Sigmoid colon (tissue), 6 donors: ENCODE measurements at regions not wholly inside any gene's neighbourhood (a gene's known extent, or its start where the extent isn't known, plus 50 kb on each side); places are given as distances from the start of the nearest gene placed in this dataset.
A peak's percentile ranks its signal among the peaks of the same experiment; 100 is the strongest.

ENCODE experiments used
- DNase-seq: peaks from one replicate; pipeline ENCODE4 v3.0.0-alpha.2; 2019
- H3K27ac ChIP-seq, 4 donors: fragments of 200-600 bp; sonication (generic); one replicate each; pipeline ENCODE4 v1.5.1; 2016 to 2019; ENCODE audit warnings: mild to moderate bottlenecking in 1 of 4
- H3K27me3 ChIP-seq, 3 donors: fragments of 200-600 bp; sonication (generic); one replicate each; pipeline ENCODE4 v1.5.1; 2019; ENCODE audit warnings: mild to moderate bottlenecking in 1 of 3
- H3K36me3 ChIP-seq, 4 donors: fragments of 200-600 bp; sonication (generic); one replicate each; pipeline ENCODE4 v1.5.1; 2016 to 2019
- H3K4me1 ChIP-seq, 4 donors: fragments of 200-600 bp; sonication (generic); one replicate each; pipeline ENCODE4 v1.5.1; 2017 to 2019
- H3K4me3 ChIP-seq, 4 donors: fragments of 200-600 bp; sonication (generic); one replicate each; pipeline ENCODE4 v1.5.1; 2017 to 2019; ENCODE audit warnings: mild to moderate bottlenecking in 2 of 4, moderate library complexity in 1 of 4
- H3K9me3 ChIP-seq, 4 donors: fragments of 200-600 bp in 3 of 4; sonication (generic) in 3 of 4; one replicate each; pipeline versions ENCODE4 v1.5.1 to v1.6.1; 2013 to 2019
- EP300 ChIP-seq, 4 donors: sonication (generic); formaldehyde crosslinking; IDR thresholded peaks; one replicate each; pipeline ENCODE4 v1.6.1; 2017; ENCODE audit warnings: antibody characterized with exemption in 4 of 4
- POLR2A ChIP-seq, 2 donors: fragments of 450-650 bp; IDR thresholded peaks; one replicate each; pipeline ENCODE4 v1.6.1; 2016; ENCODE audit warnings: antibody characterized with exemption in 2 of 2, mild to moderate bottlenecking in 2 of 2, moderate library complexity in 2 of 2
- POLR2AphosphoS5 ChIP-seq, 4 donors: sonication (generic); formaldehyde crosslinking; IDR thresholded peaks; one replicate each; pipeline ENCODE4 v1.6.1; 2017; ENCODE audit warnings: antibody characterized with exemption in 4 of 4
- WGBS, 2 donors: extraction: QIAGEN DNeasy Blood & Tissue Kit; methylation state at CpG; one replicate each; pipeline ENCODE4 v1.1.7; 2013; 5-methylcytosine and 5-hydroxymethylcytosine counted together
- intact Hi-C: fragments of 100-400 bp; cut with DNase I; formaldehyde crosslinking; loops from one replicate; pipeline ENCODE4 v1.15.1; 2023
- TF ChIP-seq, protein P1 (sequence below), 4 experiments: fragments of 450-650 bp in 3 of 4; fragments of 200-600 bp in 1 of 4; IDR thresholded peaks; one replicate each; pipeline ENCODE4 v1.5.1; 2016 to 2019; ENCODE audit warnings: antibody characterized with exemption in 4 of 4, mild to moderate bottlenecking in 3 of 4, moderate library complexity in 2 of 4
- donor health status: healthy with polysubstance abuse.
- donor health status: healthy.

- WGBS, 2 donors = 41 to 67% methylated on average over 6 of the region's 6 CpGs
- intact Hi-C loops = no loop called here
- peak; percentile 34 for DNase-seq
- H3K4me1 ChIP-seq = peaks cover 0 to 17% (median 8%) of the 10 kb centered on the region in 4 donors
- no peak for TF ChIP-seq POLR2AphosphoS5 (IDR thresholded peaks at IDR 0.05)
- no peak for TF ChIP-seq POLR2A (IDR thresholded peaks at IDR 0.05)
- TF ChIP-seq EP300 (IDR thresholded peaks at IDR 0.05) = no peak
- TF ChIP-seq, protein P1, sequence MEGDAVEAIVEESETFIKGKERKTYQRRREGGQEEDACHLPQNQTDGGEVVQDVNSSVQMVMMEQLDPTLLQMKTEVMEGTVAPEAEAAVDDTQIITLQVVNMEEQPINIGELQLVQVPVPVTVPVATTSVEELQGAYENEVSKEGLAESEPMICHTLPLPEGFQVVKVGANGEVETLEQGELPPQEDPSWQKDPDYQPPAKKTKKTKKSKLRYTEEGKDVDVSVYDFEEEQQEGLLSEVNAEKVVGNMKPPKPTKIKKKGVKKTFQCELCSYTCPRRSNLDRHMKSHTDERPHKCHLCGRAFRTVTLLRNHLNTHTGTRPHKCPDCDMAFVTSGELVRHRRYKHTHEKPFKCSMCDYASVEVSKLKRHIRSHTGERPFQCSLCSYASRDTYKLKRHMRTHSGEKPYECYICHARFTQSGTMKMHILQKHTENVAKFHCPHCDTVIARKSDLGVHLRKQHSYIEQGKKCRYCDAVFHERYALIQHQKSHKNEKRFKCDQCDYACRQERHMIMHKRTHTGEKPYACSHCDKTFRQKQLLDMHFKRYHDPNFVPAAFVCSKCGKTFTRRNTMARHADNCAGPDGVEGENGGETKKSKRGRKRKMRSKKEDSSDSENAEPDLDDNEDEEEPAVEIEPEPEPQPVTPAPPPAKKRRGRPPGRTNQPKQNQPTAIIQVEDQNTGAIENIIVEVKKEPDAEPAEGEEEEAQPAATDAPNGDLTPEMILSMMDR (IDR thresholded peaks at IDR 0.05) = no peak
- no peaks in the 10 kb centered on the region for H3K9me3 ChIP-seq
- H3K27me3 ChIP-seq = no peaks in the 10 kb centered on the region
- no peaks in the 10 kb centered on the region for H3K36me3 ChIP-seq
- no peak overlapping the region for H3K27ac ChIP-seq
- no peak overlapping the region for H3K4me3 ChIP-seq
Measured at GRCh38 chr5:173550641-173551040, 65.8 kb downstream of the BOD1 start.

DNA sequence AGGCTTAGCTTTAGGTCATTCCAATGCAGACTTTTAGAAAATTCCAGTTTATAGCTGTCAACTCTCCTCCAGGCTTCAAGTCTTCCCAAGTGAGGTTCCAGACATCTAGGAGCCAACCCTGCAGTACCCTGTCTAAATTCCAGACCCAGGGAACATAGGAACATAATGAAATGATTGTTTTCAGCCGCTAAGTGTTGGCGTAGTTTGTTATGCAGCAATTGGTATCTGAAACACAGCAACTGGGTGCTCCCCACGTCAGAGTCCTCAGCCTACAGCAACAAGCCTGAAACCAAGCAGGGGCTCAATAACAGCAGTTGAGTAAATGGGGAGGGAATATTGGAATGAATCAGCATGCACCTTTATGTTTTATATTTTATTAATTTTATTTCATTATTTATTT is 66.8 kb downstream of the BOD1 start:
- 84 to 88% methylated on average over 3 of the region's 3 CpGs for WGBS, 2 donors
- DNase-seq = no peak
- intact Hi-C loops = no loop called here
- H3K27me3 ChIP-seq = no peaks in the 10 kb centered on the region
- H3K27ac ChIP-seq = no peak overlapping the region
- H3K36me3 ChIP-seq = no peaks in the 10 kb centered on the region
- no peak overlapping the region for H3K4me3 ChIP-seq
- TF ChIP-seq EP300 (IDR thresholded peaks at IDR 0.05) (no peak), POLR2A (IDR thresholded peaks at IDR 0.05) (no peak), POLR2AphosphoS5 (IDR thresholded peaks at IDR 0.05) (no peak)
- TF ChIP-seq, protein P1 (IDR thresholded peaks at IDR 0.05) = no peak
- H3K4me1 ChIP-seq = peaks cover 0 to 12% (median 8%) of the 10 kb centered on the region in 4 donors
- H3K9me3 ChIP-seq = no peaks in the 10 kb centered on the region

GRCh38 chr5:173547579-173547978 is 68.9 kb downstream of the BOD1 start:
- intact Hi-C loops = no loop called here
- no peak for TF ChIP-seq POLR2A (IDR thresholded peaks at IDR 0.05)
- TF ChIP-seq EP300 (IDR thresholded peaks at IDR 0.05) = no peak
- TF ChIP-seq, protein P1 (IDR thresholded peaks at IDR 0.05) = no peak
- TF ChIP-seq POLR2AphosphoS5 (IDR thresholded peaks at IDR 0.05) = no peak
- Histone ChIP-seq H3K4me3 (no peak overlapping the region), H3K9me3 (no peaks in the 10 kb centered on the region), H3K27me3 (no peaks in the 10 kb centered on the region), H3K36me3 (no peaks in the 10 kb centered on the region), H3K27ac (no peak overlapping the region), H3K4me1 (no peaks in the 10 kb centered on the region)
- DNase-seq = no peak
- WGBS, 2 donors = 82 to 89% methylated on average over 3 of the region's 3 CpGs

DNA sequence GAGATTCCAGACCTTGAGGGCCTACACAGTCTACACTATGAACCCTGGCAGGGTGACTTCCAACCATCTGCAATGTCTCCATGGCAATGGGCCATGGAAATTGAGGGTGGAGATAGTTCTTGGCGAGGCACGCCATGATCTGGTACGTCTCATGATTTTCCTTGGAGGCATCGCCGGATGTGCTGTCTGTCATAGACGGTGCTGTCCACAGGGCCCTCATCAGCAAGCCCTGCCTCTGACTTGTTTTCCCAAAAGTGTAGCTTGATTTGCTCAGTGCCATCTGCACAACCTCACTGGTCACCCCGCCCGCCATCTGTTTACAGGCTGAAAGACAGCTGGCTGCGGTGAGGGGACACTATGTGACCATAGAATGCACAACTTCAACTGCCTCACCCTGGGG is 73.5 kb downstream of the BOD1 start:
- Histone ChIP-seq H3K4me1 (no peaks in the 10 kb centered on the region), H3K36me3 (no peaks in the 10 kb centered on the region), H3K27me3 (no peaks in the 10 kb centered on the region), H3K4me3 (no peak overlapping the region), H3K27ac (no peak overlapping the region), H3K9me3 (no peaks in the 10 kb centered on the region)
- DNase-seq = no peak
- intact Hi-C loops = no loop called here
- WGBS, 2 donors = 92% methylated on average over 9 of the region's 9 CpGs
- TF ChIP-seq POLR2AphosphoS5 (IDR thresholded peaks at IDR 0.05) = no peak
- TF ChIP-seq, protein P1 (IDR thresholded peaks at IDR 0.05) = no peak
- no peak for TF ChIP-seq EP300 (IDR thresholded peaks at IDR 0.05)
- no peak for TF ChIP-seq POLR2A (IDR thresholded peaks at IDR 0.05)

- no peaks in the 10 kb centered on the region for H3K9me3 ChIP-seq
- no peak overlapping the region for H3K27ac ChIP-seq
- no peaks in the 10 kb centered on the region for H3K4me1 ChIP-seq
- TF ChIP-seq POLR2AphosphoS5 (IDR thresholded peaks at IDR 0.05) = no peak
- no peak for TF ChIP-seq EP300 (IDR thresholded peaks at IDR 0.05)
- TF ChIP-seq, protein P1 (IDR thresholded peaks at IDR 0.05) = no peak
- no peak for TF ChIP-seq POLR2A (IDR thresholded peaks at IDR 0.05)
- DNase-seq = no peak
- 91% methylated on average over 4 of the region's 4 CpGs for WGBS, 2 donors
- no peaks in the 10 kb centered on the region for H3K27me3 ChIP-seq
- H3K36me3 ChIP-seq = no peaks in the 10 kb centered on the region
- intact Hi-C loops = no loop called here
- H3K4me3 ChIP-seq = no peak overlapping the region
Measured at GRCh38 chr5:173542159-173542558, 74.3 kb downstream of the BOD1 start.
